ENCODE measurements at regions not wholly inside any gene's neighbourhood (a gene's known extent, or its start where the extent isn't known, plus 50 kb on each side); places are given as distances from the start of the nearest gene placed in this dataset.

DNA sequence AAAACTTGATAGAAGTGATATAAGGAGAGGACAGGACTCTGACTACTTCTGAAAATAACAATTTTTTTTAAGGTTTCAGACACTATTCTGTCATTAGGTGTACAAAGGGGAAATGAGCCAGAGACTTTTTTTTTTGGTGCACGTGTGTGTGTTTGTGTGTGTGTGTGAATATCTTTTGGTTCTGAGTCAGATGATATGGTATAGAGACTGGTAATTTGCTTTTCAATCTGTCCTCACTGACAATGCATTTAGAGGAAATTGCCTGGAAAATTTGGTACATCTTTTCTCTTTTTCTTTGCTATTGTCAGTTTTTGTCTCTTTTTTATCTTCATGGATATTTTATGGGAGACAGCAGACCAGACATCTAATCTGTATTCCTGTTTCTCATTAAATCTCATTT lies 59.3 kb downstream of the DDIT4L start:
- no peak for DNase-seq

DNA sequence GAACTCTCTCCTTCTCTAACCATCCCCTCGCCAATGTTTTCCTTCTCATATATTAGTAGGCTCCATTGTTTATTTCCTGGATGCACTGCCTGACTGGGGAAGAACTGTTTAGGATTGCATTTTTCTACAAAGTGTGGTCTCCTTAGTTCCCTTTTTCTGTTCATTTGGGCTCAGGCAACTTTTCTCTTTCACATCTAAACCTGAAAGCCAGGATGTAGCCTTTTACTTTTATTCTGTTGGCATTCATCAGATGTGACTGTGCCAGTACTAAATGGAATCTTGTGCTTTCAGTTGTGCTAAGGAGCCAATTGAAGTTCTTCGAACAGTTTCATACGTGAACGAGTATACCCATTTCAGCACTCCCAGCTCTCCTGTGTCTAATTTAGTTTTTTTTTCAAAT lies 59.8 kb downstream of the DDIT4L start:
- no peak for DNase-seq

- DNase-seq = no peak
These were observed 60.5 kb downstream of the DDIT4L start for GRCh38 chr4:100129774-100130173.

DNA sequence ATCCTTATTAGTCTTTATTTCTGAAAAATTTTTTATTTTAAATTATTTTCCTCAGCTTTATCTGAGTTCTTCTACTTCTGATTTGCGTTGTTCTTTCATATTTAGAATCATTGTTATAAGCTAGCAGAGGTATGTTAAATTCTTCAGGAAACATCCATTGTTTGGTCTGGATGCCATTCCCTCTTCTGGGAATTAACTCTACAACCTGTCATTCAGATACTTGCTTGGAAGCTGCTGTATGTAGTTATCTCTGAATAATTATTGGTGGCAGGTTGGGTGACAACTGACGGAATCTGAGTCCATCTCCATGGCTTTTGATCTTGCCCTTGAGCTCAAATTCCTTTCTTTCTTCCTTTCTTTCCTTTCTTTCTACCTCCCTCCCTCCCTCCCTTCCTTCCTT lies 61.9 kb downstream of the DDIT4L start:
- DNase-seq = no peak

DNA sequence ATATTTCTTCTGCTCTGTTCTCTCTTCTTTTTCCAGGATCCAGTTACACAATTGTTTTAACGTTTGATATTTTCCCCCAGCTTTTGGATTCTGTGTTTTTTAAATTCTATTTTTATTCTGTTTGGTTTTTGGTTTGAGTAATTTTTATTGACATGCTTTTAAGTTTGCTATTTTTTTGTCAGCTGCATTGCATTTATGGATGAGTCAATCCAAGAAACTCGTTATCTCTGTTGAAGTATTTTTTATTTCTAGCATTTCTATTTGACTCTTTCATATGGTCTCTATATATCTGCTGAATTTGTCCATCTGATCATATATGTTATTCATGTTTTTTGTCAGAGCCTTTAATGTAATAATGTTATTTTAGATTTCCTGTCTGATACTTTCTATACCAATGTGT lies 65.6 kb downstream of the DDIT4L start:
- no peak for DNase-seq

DNA sequence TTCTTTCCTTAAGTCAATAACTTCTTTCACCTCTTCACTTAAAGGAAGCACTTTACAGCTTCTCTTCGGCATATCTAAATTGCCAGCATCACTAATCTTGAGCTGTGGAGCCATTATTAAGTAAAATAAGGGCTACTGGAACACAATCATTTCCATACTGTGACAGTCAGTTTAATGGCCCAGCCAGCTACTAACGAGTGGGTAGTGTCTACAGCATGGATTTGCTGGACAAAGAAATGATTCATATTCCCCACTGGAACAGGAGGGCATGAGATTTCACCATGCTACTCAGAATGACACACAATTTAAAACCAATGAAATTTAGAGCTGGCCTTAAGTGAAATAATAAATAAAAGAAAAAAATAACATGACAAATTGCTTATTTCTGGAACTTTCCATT lies 72.1 kb downstream of the DDIT4L start:
- no peak for DNase-seq

DNA sequence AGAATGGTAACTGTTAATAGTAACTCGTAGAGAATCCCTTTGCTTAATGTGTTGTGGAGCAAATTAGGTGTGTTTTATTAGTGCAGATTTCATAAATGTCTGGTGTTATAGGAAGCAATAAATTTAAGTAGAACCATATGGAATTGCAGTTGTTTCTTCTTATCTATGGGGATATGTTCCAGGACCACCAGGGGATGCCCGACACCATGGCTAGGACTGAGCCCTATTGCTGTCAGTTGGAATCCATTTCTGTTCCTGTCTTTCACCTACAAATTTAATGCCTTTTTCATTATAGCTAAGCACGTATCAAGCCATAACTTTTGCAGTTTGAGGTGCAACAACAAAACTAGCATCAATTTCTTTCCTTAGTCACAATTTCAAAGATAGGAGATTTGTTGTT lies 72.5 kb downstream of the DDIT4L start:
- DNase-seq = peak; percentile 41

GRCh38 chr4:100114909-100115308 lies 75.4 kb downstream of the DDIT4L start:
- no peak for DNase-seq

GRCh38 chr4:100113732-100114131 lies 76.5 kb downstream of the DDIT4L start:
- no peak for DNase-seq

GRCh38 chr4:100113096-100113495 lies 77.2 kb downstream of the DDIT4L start:
- DNase-seq = no peak

DNA sequence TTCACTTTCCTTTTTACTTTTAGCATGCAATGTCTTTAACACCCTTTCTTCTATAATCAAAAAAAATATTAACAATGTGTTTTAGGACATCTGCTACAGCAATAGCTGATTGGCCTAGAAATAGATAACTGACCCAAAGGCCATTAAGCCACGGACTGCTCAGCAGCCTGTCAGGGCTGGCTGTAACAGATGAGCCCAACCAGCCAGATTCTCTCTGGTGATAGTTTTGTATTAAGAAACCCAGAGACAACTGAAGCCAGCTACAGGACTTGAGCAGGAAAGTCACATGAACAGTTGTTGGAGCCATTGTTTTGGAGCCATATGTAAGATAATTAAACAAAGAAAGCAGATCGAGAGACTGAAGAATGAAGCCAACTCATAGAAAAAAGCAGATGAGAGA lies 80.3 kb downstream of the DDIT4L start:
- DNase-seq = no peak

DNA sequence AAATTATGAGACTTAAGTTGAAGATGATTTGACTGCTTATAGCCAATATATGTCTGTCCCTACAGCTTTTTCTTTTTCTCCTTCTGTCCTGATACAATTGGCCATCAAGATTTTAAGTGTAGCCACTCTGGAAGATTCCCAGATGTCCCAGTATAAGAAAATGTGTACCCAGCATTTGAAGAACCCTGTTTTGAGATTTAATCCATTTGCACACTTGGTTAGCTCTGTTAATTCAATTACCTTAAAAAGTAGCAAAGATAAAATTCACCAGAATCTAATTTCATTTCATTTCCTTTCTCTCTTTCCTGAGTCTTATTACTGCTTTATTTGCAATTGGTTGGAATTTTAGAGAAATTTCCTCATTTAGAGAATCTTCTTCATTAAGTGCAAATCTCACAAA lies 81.4 kb downstream of the DDIT4L start:
- DNase-seq = no peak

DNA sequence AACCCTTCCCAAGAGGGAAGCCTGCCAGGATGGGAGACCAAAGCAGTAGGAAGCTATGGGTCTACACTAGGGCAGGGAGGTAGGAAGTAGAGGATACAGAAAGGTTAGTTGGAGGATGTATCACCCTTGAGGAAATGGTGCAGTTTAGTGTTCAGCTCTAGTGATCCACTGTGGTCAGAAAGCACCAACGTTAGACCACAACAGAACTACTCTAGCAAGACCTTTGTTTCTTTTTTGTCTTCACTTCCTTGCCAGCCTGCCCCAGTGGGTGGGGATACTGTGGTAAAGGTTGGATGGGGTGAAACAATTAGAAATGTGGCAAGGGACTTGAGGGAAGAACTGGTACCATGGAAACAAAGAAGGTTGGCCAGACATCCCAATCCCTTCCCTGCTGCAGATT lies 83.3 kb downstream of the DDIT4L start:
- no peak for DNase-seq

GRCh38 chr4:100103671-100104070 lies 86.6 kb downstream of the DDIT4L start:
- DNase-seq = no peak

- no peak for DNase-seq
These were observed 89.3 kb downstream of the DDIT4L start for GRCh38 chr4:100100985-100101384.

- DNase-seq = no peak
These were observed 90.5 kb downstream of the DDIT4L start for GRCh38 chr4:100099746-100100145.

- no peak for DNase-seq
These were observed 91.6 kb downstream of the DDIT4L start for GRCh38 chr4:100098681-100099080.

- DNase-seq = no peak
These were observed 92.2 kb downstream of the DDIT4L start for GRCh38 chr4:100098011-100098545.

GRCh38 chr4:100095729-100096595 lies 94.3 kb downstream of the DDIT4L start:
- DNase-seq = peak; percentile 53

- peak; percentile 86 for DNase-seq
These were observed 97.0 kb downstream of the DDIT4L start for GRCh38 chr4:100093091-100093866.

DNA sequence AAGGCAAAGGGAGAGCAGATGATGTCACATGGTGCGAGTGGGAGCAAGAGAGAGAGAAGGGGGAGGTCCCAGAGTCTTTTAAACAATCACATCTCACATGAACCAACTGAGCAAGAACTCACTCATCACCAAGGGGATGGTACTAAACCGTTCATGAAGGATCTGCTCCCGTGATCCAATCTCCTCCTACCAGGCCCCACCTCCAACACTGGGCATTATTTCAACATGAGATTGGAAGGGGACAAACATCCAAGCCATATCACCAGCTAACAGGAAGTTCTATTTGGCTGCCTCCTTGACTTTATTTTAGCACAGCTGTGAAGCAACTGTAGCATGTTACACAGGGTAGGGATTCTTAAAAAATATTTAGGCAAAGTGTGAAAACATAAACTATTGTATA lies 102.5 kb downstream of the DDIT4L start:
- no peak for DNase-seq

DNA sequence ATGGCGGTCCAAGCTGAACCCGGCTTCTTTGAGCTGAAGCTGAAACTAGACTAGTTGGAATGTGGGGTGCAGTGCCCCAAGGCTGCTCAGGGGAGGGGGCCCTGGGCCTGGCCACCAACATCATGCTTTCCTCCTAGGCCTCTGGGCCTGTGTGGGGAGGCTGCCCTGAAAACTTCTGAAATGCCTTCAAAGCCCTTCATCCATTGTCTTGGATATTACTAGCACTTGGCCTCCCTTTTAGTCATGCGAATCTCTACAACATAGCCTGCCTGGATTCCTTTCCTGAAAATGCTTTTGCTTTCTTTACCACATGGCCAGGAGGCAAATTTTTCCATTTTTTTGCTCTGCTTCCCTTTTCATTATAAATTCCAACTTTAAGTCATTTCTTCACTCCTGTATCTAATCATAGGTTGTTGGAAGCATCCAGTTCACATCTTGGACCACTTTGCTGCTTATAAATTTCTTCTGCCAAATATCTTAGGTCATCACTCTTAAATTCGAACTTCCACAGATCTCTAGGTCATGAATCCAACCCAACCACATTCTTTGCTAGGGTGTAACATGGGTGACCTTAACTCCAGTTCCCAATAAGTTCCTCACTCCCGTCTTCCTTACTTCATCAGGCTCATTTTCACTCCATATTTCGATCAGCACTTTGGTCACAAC lies 103.4 kb downstream of the DDIT4L start:
- DNase-seq = no peak

DNA sequence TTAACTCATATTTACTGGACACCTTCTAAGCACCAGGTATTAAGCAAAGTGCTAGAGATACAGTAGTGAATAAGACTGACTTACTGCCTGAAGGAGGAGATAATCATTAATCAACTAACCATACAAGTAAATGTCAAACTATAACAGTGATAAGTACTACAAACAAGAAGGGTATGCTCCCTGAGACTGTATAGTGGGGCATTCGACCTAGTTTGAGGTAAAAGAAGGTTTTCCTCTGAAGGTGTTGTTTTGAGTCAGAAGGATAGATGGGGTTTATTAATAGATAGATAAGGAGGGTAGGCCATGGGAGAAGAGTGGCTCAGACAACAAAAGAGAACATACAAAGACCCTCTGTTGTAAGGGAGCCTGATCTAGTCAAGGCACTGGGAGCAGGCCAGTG lies 105.4 kb downstream of the DDIT4L start:
- no peak for DNase-seq

Data from femur (tissue), 1 donor.